ENCODE measurements at regions not wholly inside any gene's neighbourhood (a gene's known extent, or its start where the extent isn't known, plus 50 kb on each side); places are given as distances from the start of the nearest gene placed in this dataset.

DNA sequence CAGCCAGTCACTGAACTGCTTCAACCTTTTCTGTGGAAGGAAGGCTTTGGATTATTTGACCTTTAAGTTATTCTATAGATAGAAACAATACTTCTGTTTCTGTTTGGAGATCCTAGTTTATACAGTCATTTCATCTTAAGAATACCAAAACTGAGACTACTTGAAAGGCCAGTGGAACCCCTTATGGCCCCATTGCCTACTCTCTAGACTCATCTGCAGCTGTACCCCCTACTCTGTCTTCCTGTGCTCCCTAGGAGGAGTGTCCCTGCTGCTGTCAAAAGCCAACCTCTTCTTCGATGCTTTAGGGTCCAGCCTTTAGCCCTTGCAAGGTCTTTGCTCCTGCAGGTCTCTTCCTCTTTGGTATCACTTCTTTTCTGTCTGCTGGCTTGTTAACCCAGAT is 169.6 kb downstream of the EDEM1 start:
- Histone ChIP-seq H3K79me2 (ENCODE audit: insufficient read depth, low read length) (no peaks in the 10 kb centered on the region), H4K20me1 (ENCODE audit: insufficient read depth, low read length, poor library complexity, severe bottlenecking) (no peaks in the 10 kb centered on the region), H3K4me1 (ENCODE audit: insufficient read depth, low read length, poor library complexity, severe bottlenecking) (no peaks in the 10 kb centered on the region), H3K27me3 (ENCODE audit: insufficient read depth, low read length, poor library complexity, severe bottlenecking) (no peaks in the 10 kb centered on the region), H3K4me2 (ENCODE audit: low read depth, low read length, poor library complexity, severe bottlenecking) (no peak overlapping the region), H3K9ac (ENCODE audit: low read depth, low read length, poor library complexity, severe bottlenecking) (no peak overlapping the region), H3K36me3 (ENCODE audit: insufficient read depth, low read length) (no peaks in the 10 kb centered on the region), H2AFZ (ENCODE audit: low read length) (no peak overlapping the region), H3F3A (ENCODE audit: low read depth) (no peaks in the 10 kb centered on the region), H3K9me3 (ENCODE audit: insufficient read depth, low read depth, low read length) (no peaks in the 10 kb centered on the region; the same call in 1 of the 2 replicates), H3K4me3 (ENCODE audit: low read length, poor library complexity, severe bottlenecking) (no peak overlapping the region), H3K9me2 (replicated peaks; ENCODE audit: low read depth, low read length) (no peaks in the 10 kb centered on the region)
- TF ChIP-seq, protein P1, sequence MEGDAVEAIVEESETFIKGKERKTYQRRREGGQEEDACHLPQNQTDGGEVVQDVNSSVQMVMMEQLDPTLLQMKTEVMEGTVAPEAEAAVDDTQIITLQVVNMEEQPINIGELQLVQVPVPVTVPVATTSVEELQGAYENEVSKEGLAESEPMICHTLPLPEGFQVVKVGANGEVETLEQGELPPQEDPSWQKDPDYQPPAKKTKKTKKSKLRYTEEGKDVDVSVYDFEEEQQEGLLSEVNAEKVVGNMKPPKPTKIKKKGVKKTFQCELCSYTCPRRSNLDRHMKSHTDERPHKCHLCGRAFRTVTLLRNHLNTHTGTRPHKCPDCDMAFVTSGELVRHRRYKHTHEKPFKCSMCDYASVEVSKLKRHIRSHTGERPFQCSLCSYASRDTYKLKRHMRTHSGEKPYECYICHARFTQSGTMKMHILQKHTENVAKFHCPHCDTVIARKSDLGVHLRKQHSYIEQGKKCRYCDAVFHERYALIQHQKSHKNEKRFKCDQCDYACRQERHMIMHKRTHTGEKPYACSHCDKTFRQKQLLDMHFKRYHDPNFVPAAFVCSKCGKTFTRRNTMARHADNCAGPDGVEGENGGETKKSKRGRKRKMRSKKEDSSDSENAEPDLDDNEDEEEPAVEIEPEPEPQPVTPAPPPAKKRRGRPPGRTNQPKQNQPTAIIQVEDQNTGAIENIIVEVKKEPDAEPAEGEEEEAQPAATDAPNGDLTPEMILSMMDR (conservative IDR thresholded peaks at IDR 0.05; ENCODE audit: low read length), result no peak
- no peak for TF ChIP-seq EZH2phosphoT487 (IDR thresholded peaks at IDR 0.05; ENCODE audit: borderline replicate concordance)

DNA sequence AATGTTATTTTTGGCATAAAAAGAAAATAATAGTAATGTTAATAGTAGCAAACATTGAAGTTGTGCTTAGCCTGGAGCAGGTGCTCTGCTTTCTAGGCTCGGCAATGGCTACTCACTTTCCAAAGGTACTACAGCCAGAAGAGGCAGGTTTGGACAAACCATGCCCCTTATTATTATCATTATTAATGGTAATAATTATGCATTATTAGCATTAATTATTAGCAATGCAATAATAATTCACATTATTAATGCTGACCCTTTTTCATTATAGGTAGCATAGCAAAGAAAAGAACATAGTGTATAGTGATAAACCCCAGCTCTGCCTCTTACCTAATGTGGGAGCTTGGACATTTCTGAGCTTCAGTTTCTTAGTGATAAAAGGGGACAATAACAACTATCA is 171.4 kb downstream of the EDEM1 start:
- Histone ChIP-seq H3K27me3 (ENCODE audit: insufficient read depth, low read length, poor library complexity, severe bottlenecking) (no peaks in the 10 kb centered on the region), H3F3A (ENCODE audit: low read depth) (no peaks in the 10 kb centered on the region)

DNA sequence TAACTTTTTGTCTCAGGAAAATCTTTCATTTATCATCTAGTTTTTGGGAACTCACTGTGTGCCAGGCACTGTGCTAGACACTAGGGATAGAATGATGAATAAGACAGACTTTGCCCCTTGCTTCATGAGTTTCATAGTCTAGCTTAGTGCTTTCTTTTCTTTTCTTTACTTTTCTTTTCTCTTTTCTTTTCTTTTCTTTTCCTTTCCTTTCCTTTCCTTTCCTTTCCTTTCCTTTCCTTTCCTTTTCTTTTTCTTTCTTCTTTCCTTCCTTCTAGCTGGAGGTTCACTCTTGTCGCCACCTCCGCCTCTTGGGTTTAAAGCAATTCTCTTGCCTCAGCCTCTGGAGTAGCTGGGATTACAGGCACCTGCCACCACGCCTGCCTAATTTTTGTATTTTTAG is 172.9 kb downstream of the EDEM1 start:
- TF ChIP-seq EZH2phosphoT487 (IDR thresholded peaks at IDR 0.05; ENCODE audit: borderline replicate concordance), result no peak
- TF ChIP-seq, protein P1 (conservative IDR thresholded peaks at IDR 0.05; ENCODE audit: low read length), result no peak
- H3K79me2 ChIP-seq (ENCODE audit: insufficient read depth, low read length), result no peaks in the 10 kb centered on the region

More for the DNA sequence above, 171.4 kb downstream of the EDEM1 start:
- Histone ChIP-seq H3K4me3 (ENCODE audit: low read length, poor library complexity, severe bottlenecking) (no peak overlapping the region), H3K9me2 (replicated peaks; ENCODE audit: low read depth, low read length) (no peaks in the 10 kb centered on the region), H4K20me1 (ENCODE audit: insufficient read depth, low read length, poor library complexity, severe bottlenecking) (no peaks in the 10 kb centered on the region), H3K9me3 (ENCODE audit: insufficient read depth, low read depth, low read length) (no peaks in the 10 kb centered on the region; the same call in 1 of the 2 replicates), H3K4me2 (ENCODE audit: low read depth, low read length, poor library complexity, severe bottlenecking) (no peak overlapping the region), H3K4me1 (ENCODE audit: insufficient read depth, low read length, poor library complexity, severe bottlenecking) (no peaks in the 10 kb centered on the region), H2AFZ (ENCODE audit: low read length) (no peak overlapping the region), H3K79me2 (ENCODE audit: insufficient read depth, low read length) (no peaks in the 10 kb centered on the region), H3K9ac (ENCODE audit: low read depth, low read length, poor library complexity, severe bottlenecking) (no peak overlapping the region), H3K36me3 (ENCODE audit: insufficient read depth, low read length) (no peaks in the 10 kb centered on the region)
- TF ChIP-seq EZH2phosphoT487 (IDR thresholded peaks at IDR 0.05; ENCODE audit: borderline replicate concordance), result no peak
- TF ChIP-seq, protein P1 (conservative IDR thresholded peaks at IDR 0.05; ENCODE audit: low read length), result no peak

More for the DNA sequence above, 172.9 kb downstream of the EDEM1 start:
- no peak overlapping the region for H3K9ac ChIP-seq (ENCODE audit: low read depth, low read length, poor library complexity, severe bottlenecking)
- no peak overlapping the region for H3K4me3 ChIP-seq (ENCODE audit: low read length, poor library complexity, severe bottlenecking)
- no peaks in the 10 kb centered on the region; the same call in 1 of the 2 replicates for H3K9me3 ChIP-seq (ENCODE audit: insufficient read depth, low read depth, low read length)
- H4K20me1 ChIP-seq (ENCODE audit: insufficient read depth, low read length, poor library complexity, severe bottlenecking), result no peaks in the 10 kb centered on the region
- H2AFZ ChIP-seq (ENCODE audit: low read length), result no peak overlapping the region
- H3K9me2 ChIP-seq (replicated peaks; ENCODE audit: low read depth, low read length), result no peaks in the 10 kb centered on the region
- H3F3A ChIP-seq (ENCODE audit: low read depth), result no peaks in the 10 kb centered on the region
- no peaks in the 10 kb centered on the region for H3K36me3 ChIP-seq (ENCODE audit: insufficient read depth, low read length)
- no peaks in the 10 kb centered on the region for H3K4me1 ChIP-seq (ENCODE audit: insufficient read depth, low read length, poor library complexity, severe bottlenecking)
- no peaks in the 10 kb centered on the region for H3K27me3 ChIP-seq (ENCODE audit: insufficient read depth, low read length, poor library complexity, severe bottlenecking)
- no peak overlapping the region for H3K4me2 ChIP-seq (ENCODE audit: low read depth, low read length, poor library complexity, severe bottlenecking)

Measured in Loucy (cell line).